ENCODE measurements at regions not wholly inside any gene's neighbourhood (a gene's known extent, or its start where the extent isn't known, plus 50 kb on each side); places are given as distances from the start of the nearest gene placed in this dataset.
"Not testable (repeated sequence)": the region's sequence is repeated elsewhere in the genome, so short reads cannot be mapped to it uniquely, and the experiment has no call there.

- no peak overlapping the region for H3K4me3 ChIP-seq (ENCODE audit: low read depth, low read length)
- peak; percentile 22 for DNase-seq (ENCODE audit: low read depth)
- TF ChIP-seq CTCF (IDR thresholded peaks at IDR 0.05; ENCODE audit: low read depth, low read length, missing control alignments) = peak; percentile 82
These were observed 89.8 kb downstream of the KATNIP start for GRCh38 chr16:27639561-27640276.

- no peak overlapping the region for H3K4me3 ChIP-seq (ENCODE audit: low read depth, low read length)
- no peak for TF ChIP-seq CTCF (IDR thresholded peaks at IDR 0.05; ENCODE audit: low read depth, low read length, missing control alignments)
- DNase-seq (ENCODE audit: low read depth) = no peak
These were observed 90.3 kb downstream of the KATNIP start for GRCh38 chr16:27640277-27640600.

- no peak for TF ChIP-seq CTCF (IDR thresholded peaks at IDR 0.05; ENCODE audit: low read depth, low read length, missing control alignments)
- DNase-seq (ENCODE audit: low read depth) = no peak
- H3K4me3 ChIP-seq (ENCODE audit: low read depth, low read length) = no peak overlapping the region
These were observed 91.3 kb downstream of the KATNIP start for GRCh38 chr16:27641260-27641659.

GRCh38 chr16:27641734-27642415 is 91.9 kb downstream of the KATNIP start:
- H3K4me3 ChIP-seq (ENCODE audit: low read depth, low read length); DNase-seq (ENCODE audit: low read depth): not testable (repeated sequence)

GRCh38 chr16:27642756-27643155 is 92.8 kb downstream of the KATNIP start:
- peak; percentile 37 for TF ChIP-seq CTCF (IDR thresholded peaks at IDR 0.05; ENCODE audit: low read depth, low read length, missing control alignments)
- H3K4me3 ChIP-seq (ENCODE audit: low read depth, low read length) = no peak overlapping the region
- DNase-seq (ENCODE audit: low read depth) = peak; percentile 5

- no peak for DNase-seq (ENCODE audit: low read depth)
- H3K4me3 ChIP-seq (ENCODE audit: low read depth, low read length) = no peak overlapping the region
- no peak for TF ChIP-seq CTCF (IDR thresholded peaks at IDR 0.05; ENCODE audit: low read depth, low read length, missing control alignments)
These were observed 94.2 kb downstream of the KATNIP start for GRCh38 chr16:27644165-27644564.

GRCh38 chr16:27645396-27645795 is 95.5 kb downstream of the KATNIP start:
- H3K4me3 ChIP-seq (ENCODE audit: low read depth, low read length) = no peak overlapping the region
- no peak for DNase-seq (ENCODE audit: low read depth)
- TF ChIP-seq CTCF (IDR thresholded peaks at IDR 0.05; ENCODE audit: low read depth, low read length, missing control alignments) = no peak

Measured in GM12864 (cell line).